ENCODE measurements at regions not wholly inside any gene's neighbourhood (a gene's known extent, or its start where the extent isn't known, plus 50 kb on each side); places are given as distances from the start of the nearest gene placed in this dataset.
A peak's percentile ranks its signal among the peaks of the same experiment; 100 is the strongest.

DNA sequence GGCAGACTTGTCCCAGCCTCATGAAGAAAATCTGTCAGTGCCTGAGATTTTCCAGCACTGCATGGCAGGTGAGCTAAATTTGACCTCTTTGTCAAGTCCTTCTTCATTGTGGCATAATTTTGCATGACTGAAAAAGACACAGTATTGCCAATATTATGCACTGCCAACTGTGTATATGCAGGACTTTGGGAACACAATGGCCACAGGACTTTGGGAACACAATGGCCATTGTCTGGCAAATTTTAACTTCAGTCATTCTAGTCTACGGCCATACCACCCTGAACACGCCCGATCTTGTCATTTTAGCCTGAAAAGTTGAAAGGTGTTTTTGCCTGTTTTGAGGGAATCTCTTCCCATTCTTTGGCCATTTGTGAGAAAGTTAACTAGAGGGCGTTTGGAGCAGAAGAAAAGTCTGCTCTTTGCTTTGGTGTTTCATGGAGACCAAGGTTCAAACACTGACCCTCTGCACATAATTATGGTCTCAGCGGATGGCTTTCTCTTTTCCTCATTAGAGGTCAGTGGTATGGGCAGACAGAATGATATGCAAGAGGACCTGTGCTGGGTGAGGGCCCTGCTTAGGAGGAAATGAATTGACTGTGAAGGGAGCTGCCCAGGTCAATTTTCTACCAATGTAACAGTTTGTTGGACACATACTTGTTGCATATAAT is 72.4 kb upstream of the NEK7 start:
- no peaks in the 10 kb centered on the region for H3K36me3 ChIP-seq (replicated peaks)
- DNase-seq = no peak
- TF ChIP-seq, protein P1, sequence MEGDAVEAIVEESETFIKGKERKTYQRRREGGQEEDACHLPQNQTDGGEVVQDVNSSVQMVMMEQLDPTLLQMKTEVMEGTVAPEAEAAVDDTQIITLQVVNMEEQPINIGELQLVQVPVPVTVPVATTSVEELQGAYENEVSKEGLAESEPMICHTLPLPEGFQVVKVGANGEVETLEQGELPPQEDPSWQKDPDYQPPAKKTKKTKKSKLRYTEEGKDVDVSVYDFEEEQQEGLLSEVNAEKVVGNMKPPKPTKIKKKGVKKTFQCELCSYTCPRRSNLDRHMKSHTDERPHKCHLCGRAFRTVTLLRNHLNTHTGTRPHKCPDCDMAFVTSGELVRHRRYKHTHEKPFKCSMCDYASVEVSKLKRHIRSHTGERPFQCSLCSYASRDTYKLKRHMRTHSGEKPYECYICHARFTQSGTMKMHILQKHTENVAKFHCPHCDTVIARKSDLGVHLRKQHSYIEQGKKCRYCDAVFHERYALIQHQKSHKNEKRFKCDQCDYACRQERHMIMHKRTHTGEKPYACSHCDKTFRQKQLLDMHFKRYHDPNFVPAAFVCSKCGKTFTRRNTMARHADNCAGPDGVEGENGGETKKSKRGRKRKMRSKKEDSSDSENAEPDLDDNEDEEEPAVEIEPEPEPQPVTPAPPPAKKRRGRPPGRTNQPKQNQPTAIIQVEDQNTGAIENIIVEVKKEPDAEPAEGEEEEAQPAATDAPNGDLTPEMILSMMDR (IDR thresholded peaks at IDR 0.05; ENCODE audit: low read depth, low read length, missing control alignments) = no peak
- in situ Hi-C loops (cut with HindIII; ENCODE audit: low pct_ligation_motif_present, low sequenced_read_pairs) = no loop called here
- H3K4me3 ChIP-seq (ENCODE audit: low read depth, low read length) = no peak overlapping the region
- no peaks in the 10 kb centered on the region for H3K27me3 ChIP-seq (replicated peaks)
- H3K27ac ChIP-seq = no peak overlapping the region

DNA sequence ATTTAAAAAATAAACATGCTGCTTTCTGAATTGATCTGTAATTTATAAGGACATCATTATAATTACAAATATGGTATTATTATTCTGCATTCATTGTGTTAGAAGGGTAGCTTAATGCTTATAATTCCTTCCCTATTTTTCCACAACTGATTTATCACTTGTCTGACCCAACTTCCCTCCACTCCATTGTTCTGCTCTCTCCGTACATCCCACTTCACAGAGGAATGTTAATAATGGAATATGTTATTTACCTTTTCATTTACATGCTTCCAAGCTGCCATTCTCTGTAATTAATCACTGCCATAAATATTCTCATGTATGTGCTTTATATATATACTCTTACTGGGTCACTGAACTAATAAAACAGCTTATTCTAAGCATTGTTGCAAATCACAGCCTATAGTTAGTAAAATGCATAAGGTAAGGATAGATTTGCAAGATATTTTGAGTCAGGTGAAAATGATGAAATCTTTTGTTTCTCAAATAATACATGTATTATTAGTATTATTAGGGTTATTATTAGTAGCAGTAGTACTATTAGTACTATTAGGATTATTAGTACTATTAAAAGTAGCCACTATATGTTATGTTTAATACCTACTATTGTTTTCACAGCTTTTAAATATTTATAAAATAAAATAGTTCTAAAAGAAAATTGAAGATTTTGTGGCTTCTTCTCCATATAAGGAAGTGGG is 70.6 kb upstream of the NEK7 start:
- no peaks in the 10 kb centered on the region for H3K36me3 ChIP-seq (replicated peaks)
- TF ChIP-seq, protein P1 (IDR thresholded peaks at IDR 0.05; ENCODE audit: low read depth, low read length, missing control alignments) = no peak
- in situ Hi-C loops (cut with HindIII; ENCODE audit: low pct_ligation_motif_present, low sequenced_read_pairs) = no loop called here
- H3K27me3 ChIP-seq (replicated peaks) = no peaks in the 10 kb centered on the region
- no peak overlapping the region for H3K27ac ChIP-seq
- no peak for DNase-seq
- H3K4me3 ChIP-seq (ENCODE audit: low read depth, low read length) = no peak overlapping the region

DNA sequence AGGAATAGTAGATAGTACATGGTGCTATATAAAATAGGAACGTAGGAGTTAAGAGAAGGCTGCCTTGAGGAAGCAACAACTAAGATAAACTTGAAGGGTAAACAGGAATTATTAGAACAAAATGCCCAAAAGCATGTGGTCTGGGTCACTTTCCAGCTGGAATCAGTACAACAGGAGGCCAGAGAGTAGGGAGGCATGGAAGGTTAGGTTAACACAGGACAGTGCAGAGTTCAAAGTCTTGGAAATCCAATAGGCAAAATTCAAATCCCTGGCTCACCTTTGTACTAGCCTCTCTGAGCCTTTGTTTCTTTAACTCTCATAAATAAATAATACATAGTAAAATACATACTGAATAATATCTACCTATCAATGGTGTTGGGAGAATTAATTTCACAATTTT is 69.0 kb upstream of the NEK7 start:
- no peaks in the 10 kb centered on the region for H3K36me3 ChIP-seq (replicated peaks)
- H3K27ac ChIP-seq = no peak overlapping the region
- DNase-seq = no peak
- TF ChIP-seq, protein P1 (IDR thresholded peaks at IDR 0.05; ENCODE audit: low read depth, low read length, missing control alignments) = no peak
- in situ Hi-C loops (cut with HindIII; ENCODE audit: low pct_ligation_motif_present, low sequenced_read_pairs) = no loop called here
- no peaks in the 10 kb centered on the region for H3K27me3 ChIP-seq (replicated peaks)
- H3K4me3 ChIP-seq (ENCODE audit: low read depth, low read length) = no peak overlapping the region

DNA sequence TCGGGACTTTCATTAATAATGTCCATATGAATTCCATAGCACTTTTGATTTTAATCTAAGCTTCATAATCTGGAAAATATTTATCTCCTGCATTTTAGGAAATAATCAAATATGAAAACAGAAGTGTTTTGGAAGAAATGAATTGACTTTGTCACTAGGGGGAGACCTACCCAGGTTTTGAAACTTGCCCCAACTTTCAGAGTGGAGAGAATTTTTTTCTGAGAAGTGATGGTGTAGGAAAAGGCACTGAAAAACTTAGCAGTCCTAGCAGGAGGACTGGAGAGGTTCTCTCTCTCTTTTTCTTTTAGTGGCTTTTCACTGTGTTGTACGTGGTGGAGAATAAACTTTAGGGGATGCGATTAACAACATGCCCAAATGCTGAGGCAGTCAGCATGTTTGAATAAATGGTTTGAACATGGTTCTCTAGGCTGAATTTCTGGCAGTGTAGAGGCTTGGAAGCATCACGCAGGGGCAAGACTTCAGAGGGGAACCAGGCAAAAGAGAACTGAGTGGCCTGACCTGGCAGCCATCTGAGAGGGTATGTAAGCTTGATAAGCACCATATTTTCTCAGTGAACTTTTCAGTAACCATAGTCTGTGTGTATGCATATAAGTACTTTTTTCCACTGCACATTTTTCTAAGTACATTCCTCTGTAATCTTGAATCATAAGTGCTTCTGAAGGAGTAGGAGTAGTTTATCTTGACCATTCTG is 68.3 kb upstream of the NEK7 start:
- DNase-seq = peak; percentile 36
- TF ChIP-seq, protein P1 (IDR thresholded peaks at IDR 0.05; ENCODE audit: low read depth, low read length, missing control alignments) = peak; percentile 70
- in situ Hi-C loops (cut with HindIII; ENCODE audit: low pct_ligation_motif_present, low sequenced_read_pairs) = no loop called here
- peak overlapping the region; percentile 41 for H3K27ac ChIP-seq
- no peaks in the 10 kb centered on the region for H3K27me3 ChIP-seq (replicated peaks)
- H3K4me3 ChIP-seq (ENCODE audit: low read depth, low read length) = no peak overlapping the region
- H3K36me3 ChIP-seq (replicated peaks) = no peaks in the 10 kb centered on the region

DNA sequence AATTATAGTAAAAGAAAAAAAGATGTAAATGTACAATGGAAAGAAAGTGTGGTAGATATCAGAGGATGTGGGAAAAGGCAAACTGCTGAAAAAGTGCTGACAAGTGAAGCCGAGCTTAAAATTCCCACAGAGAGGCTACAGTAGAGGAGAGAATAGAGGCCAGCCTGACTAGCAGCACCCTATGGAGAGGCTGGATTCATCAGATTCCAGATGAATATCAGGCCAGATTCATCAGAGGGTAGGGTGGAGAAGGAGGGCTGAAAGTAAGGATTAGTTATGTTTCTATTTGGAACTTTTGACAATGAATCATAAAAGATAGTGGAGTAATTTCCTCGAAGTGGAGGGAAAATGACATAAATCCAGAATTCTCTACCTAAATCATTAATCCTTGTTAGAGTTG is 60.4 kb upstream of the NEK7 start:
- DNase-seq = peak; percentile 55
- in situ Hi-C loops (cut with HindIII; ENCODE audit: low pct_ligation_motif_present, low sequenced_read_pairs) = no loop called here
- TF ChIP-seq, protein P1 (IDR thresholded peaks at IDR 0.05; ENCODE audit: low read depth, low read length, missing control alignments) = no peak
- Histone ChIP-seq H3K27ac (no peak overlapping the region), H3K27me3 (replicated peaks) (no peaks in the 10 kb centered on the region), H3K36me3 (replicated peaks) (no peaks in the 10 kb centered on the region), H3K4me3 (ENCODE audit: low read depth, low read length) (no peak overlapping the region)
